Smooth muscle cell (in vitro differentiated cells): ENCODE measurements at regions not wholly inside any gene's neighbourhood (a gene's known extent, or its start where the extent isn't known, plus 50 kb on each side); places are given as distances from the start of the nearest gene placed in this dataset.
"Not testable (repeated sequence)": the region's sequence is repeated elsewhere in the genome, so short reads cannot be mapped to it uniquely, and the experiment has no call there.

ENCODE experiments used
- DNase-seq: peaks from one replicate; lab custom pipeline; 2025; ENCODE audit not compliant: unreplicated experiment; lab: John Stamatoyannopoulos, UW
- H2AFZ ChIP-seq: fragments of 200-600 bp; sonication (generic); 2 replicates; pipeline ENCODE4 v1.6.0; 2016; ENCODE audit warnings: antibody characterized with exemption, low read depth, mild to moderate bottlenecking
- H3F3A ChIP-seq: fragments of 200-600 bp; sonication (generic); 2 replicates; pipeline ENCODE4 v1.6.0; 2017; ENCODE audit warnings: antibody characterized with exemption, low read depth
- H3K27ac ChIP-seq: fragments of 200-600 bp; sonication (generic); 2 replicates; pipeline ENCODE4 v1.5.1; 2016; ENCODE audit warnings: low read depth, mild to moderate bottlenecking
- H3K27me3 ChIP-seq: fragments of 200-600 bp; sonication (generic); 2 replicates; pipeline ENCODE4 v1.6.1; 2016; ENCODE audit warnings: low read depth, mild to moderate bottlenecking
- H3K36me3 ChIP-seq: fragments of 200-600 bp; sonication (generic); 2 replicates; pipeline ENCODE4 v1.5.1; 2016; ENCODE audit warnings: low read depth
- H3K4me1 ChIP-seq: fragments of 200-600 bp; sonication (generic); 2 replicates; pipeline ENCODE4 v1.5.1; 2016; ENCODE audit warnings: low read depth
- H3K4me2 ChIP-seq: fragments of 200-600 bp; sonication (generic); 2 replicates; pipeline ENCODE4 v1.6.0; 2016; ENCODE audit warnings: mild to moderate bottlenecking
- H3K4me3 ChIP-seq: fragments of 200-600 bp; sonication (generic); 2 replicates; pipeline ENCODE4 v1.5.1; 2016; ENCODE audit warnings: mild to moderate bottlenecking
- H3K79me2 ChIP-seq: fragments of 200-600 bp; sonication (generic); 2 replicates; pipeline ENCODE4 v1.6.0; 2016; ENCODE audit warnings: low read depth, mild to moderate bottlenecking
- H3K9ac ChIP-seq: fragments of 200-600 bp; sonication (generic); 2 replicates; pipeline ENCODE4 v1.6.0; 2016; ENCODE audit warnings: low read depth
- H3K9me3 ChIP-seq: fragments of 200-600 bp; sonication (generic); replicated peaks from 2 replicates; pipeline ENCODE4 v1.5.1; 2016; ENCODE audit warnings: low read depth
- H4K20me1 ChIP-seq: fragments of 200-600 bp; sonication (generic); 2 replicates; pipeline ENCODE4 v1.6.0; 2016; ENCODE audit warnings: low read depth
- CTCF ChIP-seq: fragments of 200-600 bp; sonication (generic); IDR thresholded peaks from 2 replicates; pipeline ENCODE4 v1.5.1; 2017; ENCODE audit warnings: borderline replicate concordance, mild to moderate bottlenecking, antibody characterized with exemption; ENCODE audit not compliant: insufficient read depth, poor library complexity, severe bottlenecking
- WGBS: methylation state at CpG from one replicate; pipeline ENCODE4 v1.1.7; 2016; ENCODE audit warnings: low lambda C conversion rate; 5-methylcytosine and 5-hydroxymethylcytosine counted together

DNA sequence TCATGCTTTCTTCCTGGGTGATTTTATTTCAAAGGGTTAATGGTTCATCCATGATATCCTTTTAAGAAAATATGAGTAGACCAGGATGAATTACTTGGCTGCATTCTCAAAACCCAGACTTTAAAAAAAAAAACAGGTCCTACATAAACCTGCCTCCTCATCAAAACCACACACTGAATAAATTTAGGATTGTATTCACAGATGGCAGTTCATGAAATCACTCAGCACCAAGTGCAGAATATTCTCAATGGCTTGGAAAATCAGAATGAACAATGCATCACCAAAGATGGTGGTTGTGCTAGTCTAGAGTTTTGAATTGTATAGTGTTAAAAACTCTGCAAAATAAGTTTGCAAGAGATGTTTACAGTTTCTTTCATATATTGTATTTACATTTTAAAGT, 145.4 kb upstream of the GRAMD2B start:
- Histone ChIP-seq H3K27me3 (peaks cover 4% of the 10 kb centered on the region), H3K4me2 (no peak overlapping the region), H2AFZ (no peak overlapping the region), H3K27ac (no peak overlapping the region), H3F3A (no peaks in the 10 kb centered on the region), H3K79me2 (no peaks in the 10 kb centered on the region), H3K9me3 (no peaks in the 10 kb centered on the region), H3K4me1 (no peaks in the 10 kb centered on the region), H3K36me3 (no peaks in the 10 kb centered on the region), H3K4me3 (no peak overlapping the region), H4K20me1 (no peaks in the 10 kb centered on the region), H3K9ac (no peak overlapping the region)
- no peak for DNase-seq
- no peak for TF ChIP-seq CTCF

GRCh38 chr5:126280343-126280742, 142.9 kb upstream of the GRAMD2B start:
- 75% methylated on average over 1 of the region's 1 CpG for WGBS
- H3K27ac ChIP-seq = no peak overlapping the region
- H3K9me3 ChIP-seq = no peaks in the 10 kb centered on the region
- H3K36me3 ChIP-seq = no peaks in the 10 kb centered on the region
- no peaks in the 10 kb centered on the region for H3K79me2 ChIP-seq
- no peak overlapping the region for H3K4me3 ChIP-seq
- H2AFZ ChIP-seq = no peak overlapping the region
- H3K4me1 ChIP-seq = no peaks in the 10 kb centered on the region
- H3F3A ChIP-seq = no peaks in the 10 kb centered on the region
- H3K4me2 ChIP-seq = no peak overlapping the region
- H4K20me1 ChIP-seq = no peaks in the 10 kb centered on the region
- no peak overlapping the region for H3K9ac ChIP-seq
- H3K27me3 ChIP-seq = peaks cover 4% of the 10 kb centered on the region
- no peak for DNase-seq
- TF ChIP-seq CTCF = no peak

GRCh38 chr5:126280846-126281245, 142.4 kb upstream of the GRAMD2B start:
- Histone ChIP-seq H3K4me2 (no peak overlapping the region), H3K36me3 (no peaks in the 10 kb centered on the region), H3K4me1 (no peaks in the 10 kb centered on the region), H3K4me3 (no peak overlapping the region), H3K9ac (no peak overlapping the region), H3K27ac (no peak overlapping the region), H2AFZ (no peak overlapping the region), H3K27me3 (peaks cover 4% of the 10 kb centered on the region), H3F3A (no peaks in the 10 kb centered on the region), H3K9me3 (no peaks in the 10 kb centered on the region), H3K79me2 (no peaks in the 10 kb centered on the region), H4K20me1 (no peaks in the 10 kb centered on the region)
- no peak for DNase-seq
- TF ChIP-seq CTCF = no peak

GRCh38 chr5:126284977-126285696, 138.1 kb upstream of the GRAMD2B start:
- TF ChIP-seq CTCF = no peak
- no peaks in the 10 kb centered on the region for H3K79me2 ChIP-seq
- no peak overlapping the region for H3K27ac ChIP-seq
- no peaks in the 10 kb centered on the region for H4K20me1 ChIP-seq
- no peaks in the 10 kb centered on the region for H3K36me3 ChIP-seq
- H3F3A ChIP-seq = no peaks in the 10 kb centered on the region
- no peak overlapping the region for H2AFZ ChIP-seq
- H3K9ac ChIP-seq = no peak overlapping the region
- H3K9me3 ChIP-seq = no peaks in the 10 kb centered on the region
- no peaks in the 10 kb centered on the region for H3K4me1 ChIP-seq
- no peak overlapping the region for H3K4me2 ChIP-seq
- 89% methylated on average over 6 of the region's 6 CpGs for WGBS
- no peak for DNase-seq
- peaks cover 4% of the 10 kb centered on the region for H3K27me3 ChIP-seq
- H3K4me3 ChIP-seq = no peak overlapping the region

DNA sequence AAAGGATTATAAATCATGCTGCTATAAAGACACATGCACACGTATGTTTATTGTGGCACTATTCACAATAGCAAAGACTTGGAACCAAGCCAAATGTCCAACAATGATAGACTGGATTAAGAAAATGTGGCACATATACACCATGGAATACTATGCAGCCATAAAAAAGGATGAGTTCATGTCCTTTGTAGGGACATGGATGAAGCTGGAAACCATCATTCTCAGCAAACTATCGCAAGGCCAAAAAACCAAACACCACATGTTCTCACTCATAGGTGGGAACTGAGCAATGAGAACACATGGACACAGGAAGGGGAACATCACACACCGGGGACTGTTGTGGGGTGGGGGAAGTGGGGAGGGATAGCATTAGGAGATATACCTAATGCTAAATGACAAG, 127.1 kb upstream of the GRAMD2B start:
- not testable (repeated sequence) for H2AFZ ChIP-seq, H3F3A ChIP-seq, H3K4me1 ChIP-seq, H3K4me3 ChIP-seq, H3K27ac ChIP-seq, DNase-seq, H3K9ac ChIP-seq, H3K36me3 ChIP-seq, H3K9me3 ChIP-seq, H3K27me3 ChIP-seq, H3K79me2 ChIP-seq, H4K20me1 ChIP-seq, H3K4me2 ChIP-seq
- 95% methylated on average over 2 of the region's 3 CpGs for WGBS
